Fibroblast of skin of right biceps (primary cell): ENCODE measurements at regions not wholly inside any gene's neighbourhood (a gene's known extent, or its start where the extent isn't known, plus 50 kb on each side); places are given as distances from the start of the nearest gene placed in this dataset.

ENCODE experiments used
- DNase-seq: peaks from one replicate; pipeline ENCODE4 v3.0.0-alpha.2; 2013

DNA sequence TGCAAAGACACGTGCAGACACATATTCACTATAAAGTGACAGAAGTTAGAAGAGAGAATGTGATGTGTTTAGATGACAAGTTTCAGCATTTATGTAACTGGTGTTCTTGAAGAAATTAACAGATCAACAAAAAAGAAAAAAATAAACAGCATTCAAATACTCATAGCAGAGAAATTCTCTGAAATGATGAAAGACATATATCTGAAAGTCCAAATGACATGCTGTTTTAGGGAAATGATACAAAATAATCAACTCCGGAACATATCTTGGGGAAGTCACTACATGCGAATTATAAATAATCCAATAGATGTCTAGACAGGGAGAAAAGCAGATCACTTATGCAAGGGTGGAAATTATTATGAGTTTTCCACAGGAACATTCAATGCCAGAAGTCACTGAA lies 146.0 kb downstream of the SPANXN4 start:
- DNase-seq, result no peak

DNA sequence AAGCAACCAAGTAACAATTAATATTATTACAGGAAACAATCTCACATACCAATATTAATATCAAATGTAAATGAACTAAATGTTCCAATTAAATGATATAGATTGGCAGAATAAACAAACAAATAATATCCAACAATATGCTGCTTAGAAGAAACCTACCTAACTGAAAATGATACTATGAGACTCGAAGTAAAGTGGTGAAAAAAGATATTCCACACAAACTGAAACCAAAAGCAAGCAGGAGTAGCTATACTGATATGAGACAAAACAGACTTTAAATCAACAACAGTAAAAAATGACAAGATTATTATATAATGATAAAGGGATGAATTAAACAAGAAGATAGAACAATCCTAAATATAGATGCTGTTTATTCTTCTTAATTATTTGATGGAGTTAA lies 140.1 kb downstream of the SPANXN4 start:
- DNase-seq, result no peak

DNA sequence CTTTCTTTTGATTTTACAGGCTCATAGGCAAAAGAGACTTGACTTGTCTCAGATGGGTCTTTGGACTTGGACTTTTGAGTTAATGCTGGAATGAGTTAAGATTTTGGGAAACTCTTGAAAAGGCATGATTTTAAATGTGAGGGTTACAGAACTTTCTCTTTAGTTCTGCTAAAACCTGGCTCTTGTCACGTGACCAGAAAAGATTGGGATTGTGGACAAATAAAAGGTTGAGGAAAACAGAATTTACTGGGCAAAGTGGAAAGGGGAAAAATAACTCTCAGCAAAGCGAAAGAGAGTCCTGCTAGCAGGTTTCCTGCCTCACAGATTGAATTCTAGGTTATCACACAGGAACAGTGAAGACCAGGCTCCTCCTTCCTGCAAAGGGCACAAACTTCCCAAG lies 114.0 kb downstream of the SPANXN4 start:
- DNase-seq, result no peak

DNA sequence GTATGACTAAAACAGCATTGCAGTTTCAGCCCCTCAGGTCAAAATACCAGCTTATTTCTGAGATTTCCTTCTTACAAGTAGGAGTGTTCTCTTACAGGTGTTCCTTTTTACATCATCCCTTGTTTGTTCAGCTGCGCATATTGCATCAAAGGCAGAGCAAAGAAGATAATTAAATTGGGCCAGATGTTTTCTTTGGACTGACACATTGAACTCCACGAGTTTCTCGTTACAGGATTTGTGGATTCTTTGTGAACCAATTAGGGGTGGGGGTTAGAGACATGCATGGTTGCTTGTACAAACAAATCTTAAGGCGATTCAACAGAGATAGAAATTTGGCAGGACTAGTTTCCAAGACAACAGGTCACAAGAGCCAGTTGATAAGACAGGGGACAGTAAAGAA lies 95.7 kb downstream of the SPANXN4 start:
- no peak for DNase-seq

DNA sequence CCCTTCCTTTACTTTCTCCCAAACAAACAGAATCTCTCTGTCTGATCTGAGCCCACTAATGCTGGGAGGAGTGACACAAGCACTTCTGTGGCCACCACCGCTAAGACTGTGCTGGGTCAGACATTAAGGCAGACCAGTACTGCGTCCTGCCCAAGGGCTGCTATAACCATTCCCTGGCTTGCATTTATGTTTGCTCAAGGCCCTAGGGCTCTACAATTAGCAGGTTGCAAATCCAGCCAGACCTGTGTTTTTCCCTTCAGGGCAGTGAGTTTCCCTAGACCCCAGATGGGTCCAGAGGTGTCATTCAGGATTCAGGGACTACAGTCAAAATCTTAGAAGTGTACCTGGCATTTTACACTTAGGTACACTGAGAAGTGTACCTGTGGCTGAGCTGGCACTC lies 89.7 kb downstream of the SPANXN4 start:
- no peak for DNase-seq

DNA sequence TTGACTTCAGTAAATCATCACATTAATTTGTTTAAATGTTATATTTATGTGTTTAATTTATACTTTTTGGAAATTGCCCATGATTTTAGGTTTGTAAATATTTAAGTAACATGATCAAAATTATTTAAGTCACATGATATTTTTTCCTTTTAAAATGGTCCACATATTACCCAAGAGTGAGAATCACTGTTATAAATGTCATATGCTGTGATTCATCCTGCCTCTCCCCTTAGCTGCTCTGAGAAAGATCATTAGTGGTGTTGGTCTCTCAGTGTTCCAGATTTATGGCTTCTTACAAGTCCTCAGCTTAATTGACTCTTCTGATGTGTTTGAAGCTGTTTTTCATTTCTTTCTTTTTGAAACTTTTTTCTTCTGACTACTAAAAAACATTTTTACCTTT lies 70.1 kb downstream of the SPANXN4 start:
- DNase-seq, result no peak

DNA sequence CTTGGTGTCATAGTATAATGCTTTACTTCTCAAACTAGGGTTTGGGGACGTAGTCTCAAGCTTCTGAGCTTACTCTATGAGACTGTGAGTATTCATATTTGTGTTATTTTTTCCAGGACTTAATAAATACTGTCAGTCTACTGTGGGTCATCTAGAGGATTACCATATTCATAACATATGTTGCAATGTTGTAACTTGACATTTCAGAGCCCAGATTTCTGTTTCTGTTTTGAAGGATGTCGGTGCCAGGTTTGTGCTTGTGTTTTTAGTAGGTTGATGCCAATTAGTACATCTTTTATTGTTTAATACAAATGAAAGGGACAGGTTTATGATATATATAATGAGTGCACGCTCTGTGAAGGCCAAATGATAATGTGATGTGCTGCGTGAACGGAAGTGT lies 69.6 kb downstream of the SPANXN4 start:
- DNase-seq, result no peak

DNA sequence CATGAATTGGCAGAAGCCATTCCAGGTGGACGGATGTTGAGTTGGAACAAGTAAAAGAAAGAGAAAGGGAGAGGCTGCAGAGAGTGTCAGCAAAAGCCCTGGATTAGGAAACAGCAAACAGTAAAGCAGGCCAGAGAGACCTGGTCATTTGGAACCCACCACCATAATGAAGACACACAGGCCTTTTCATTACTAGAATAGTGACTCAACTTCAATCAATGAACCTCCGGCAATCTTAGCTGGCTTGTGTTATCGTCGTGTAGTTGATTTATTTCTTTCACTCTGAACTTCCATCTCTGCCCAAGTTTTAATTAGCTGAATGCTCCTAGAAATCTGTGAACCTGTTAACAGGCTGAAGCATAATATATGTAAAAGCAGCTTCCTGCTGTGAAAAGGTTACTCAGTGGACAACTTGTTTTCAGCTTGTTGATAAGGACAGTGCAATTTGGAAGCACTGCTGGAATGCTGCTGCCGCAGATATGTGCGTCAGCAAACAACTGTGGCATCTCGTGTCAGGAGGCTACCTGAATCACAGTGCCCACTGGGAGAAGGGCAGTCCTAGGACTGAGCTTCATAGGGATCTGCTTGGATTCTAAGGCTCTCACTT lies 68.8 kb downstream of the SPANXN4 start:
- no peak for DNase-seq
